Sigmoid colon (tissue), 6 donors: ENCODE measurements at regions not wholly inside any gene's neighbourhood (a gene's known extent, or its start where the extent isn't known, plus 50 kb on each side); places are given as distances from the start of the nearest gene placed in this dataset.

Experiments used
- DNase-seq: peaks from one replicate; pipeline ENCODE4 v3.0.0-alpha.2; 2019
- H3K27ac ChIP-seq, 4 donors: fragments of 200-600 bp; sonication (generic); one replicate each; pipeline ENCODE4 v1.5.1; 2016 to 2019; ENCODE audit warnings: mild to moderate bottlenecking in 1 of 4
- H3K27me3 ChIP-seq, 3 donors: fragments of 200-600 bp; sonication (generic); one replicate each; pipeline ENCODE4 v1.5.1; 2019; ENCODE audit warnings: mild to moderate bottlenecking in 1 of 3
- H3K36me3 ChIP-seq, 4 donors: fragments of 200-600 bp; sonication (generic); one replicate each; pipeline ENCODE4 v1.5.1; 2016 to 2019
- H3K4me1 ChIP-seq, 4 donors: fragments of 200-600 bp; sonication (generic); one replicate each; pipeline ENCODE4 v1.5.1; 2017 to 2019
- H3K4me3 ChIP-seq, 4 donors: fragments of 200-600 bp; sonication (generic); one replicate each; pipeline ENCODE4 v1.5.1; 2017 to 2019; ENCODE audit warnings: mild to moderate bottlenecking in 2 of 4, moderate library complexity in 1 of 4
- H3K9me3 ChIP-seq, 4 donors: fragments of 200-600 bp in 3 of 4; sonication (generic) in 3 of 4; one replicate each; pipeline versions ENCODE4 v1.5.1 to v1.6.1; 2013 to 2019
- EP300 ChIP-seq, 4 donors: sonication (generic); formaldehyde crosslinking; IDR thresholded peaks; one replicate each; pipeline ENCODE4 v1.6.1; 2017; ENCODE audit warnings: antibody characterized with exemption in 4 of 4
- POLR2A ChIP-seq, 2 donors: fragments of 450-650 bp; IDR thresholded peaks; one replicate each; pipeline ENCODE4 v1.6.1; 2016; ENCODE audit warnings: antibody characterized with exemption in 2 of 2, mild to moderate bottlenecking in 2 of 2, moderate library complexity in 2 of 2
- POLR2AphosphoS5 ChIP-seq, 4 donors: sonication (generic); formaldehyde crosslinking; IDR thresholded peaks; one replicate each; pipeline ENCODE4 v1.6.1; 2017; ENCODE audit warnings: antibody characterized with exemption in 4 of 4
- WGBS, 2 donors: extraction: QIAGEN DNeasy Blood & Tissue Kit; methylation state at CpG; one replicate each; pipeline ENCODE4 v1.1.7; 2013; 5-methylcytosine and 5-hydroxymethylcytosine counted together
- intact Hi-C: fragments of 100-400 bp; cut with DNase I; formaldehyde crosslinking; loops from one replicate; pipeline ENCODE4 v1.15.1; 2023
- TF ChIP-seq, protein P1 (sequence below), 4 experiments: fragments of 450-650 bp in 3 of 4; fragments of 200-600 bp in 1 of 4; IDR thresholded peaks; one replicate each; pipeline ENCODE4 v1.5.1; 2016 to 2019; ENCODE audit warnings: antibody characterized with exemption in 4 of 4, mild to moderate bottlenecking in 3 of 4, moderate library complexity in 2 of 4
- donor health status: healthy with polysubstance abuse.
- donor health status: healthy.

DNA sequence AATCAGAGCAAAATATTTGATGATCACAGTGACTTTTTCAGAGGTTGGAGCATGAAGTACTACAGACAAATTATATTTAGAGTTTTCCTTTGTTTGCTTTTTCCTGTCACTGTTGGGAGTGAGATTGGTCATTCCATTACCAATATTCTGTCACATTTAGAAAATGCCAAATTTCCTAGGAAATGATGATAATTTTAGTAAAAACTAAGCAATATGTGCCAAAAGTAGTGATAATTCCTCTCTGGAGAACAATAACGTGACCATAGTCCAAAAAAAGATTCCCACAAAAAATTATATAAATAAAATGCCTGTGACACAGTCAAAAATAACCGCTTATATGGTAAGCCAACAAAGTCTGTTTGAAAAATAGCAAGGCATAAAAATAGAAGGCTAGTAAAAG is 2719.4 kb downstream of the PCDH9 start:
- 74 to 75% methylated on average over 2 of the region's 2 CpGs for WGBS, 2 donors
- H3K27me3 ChIP-seq: no peaks in the 10 kb centered on the region
- intact Hi-C loops: no loop called here
- TF ChIP-seq, protein P1, sequence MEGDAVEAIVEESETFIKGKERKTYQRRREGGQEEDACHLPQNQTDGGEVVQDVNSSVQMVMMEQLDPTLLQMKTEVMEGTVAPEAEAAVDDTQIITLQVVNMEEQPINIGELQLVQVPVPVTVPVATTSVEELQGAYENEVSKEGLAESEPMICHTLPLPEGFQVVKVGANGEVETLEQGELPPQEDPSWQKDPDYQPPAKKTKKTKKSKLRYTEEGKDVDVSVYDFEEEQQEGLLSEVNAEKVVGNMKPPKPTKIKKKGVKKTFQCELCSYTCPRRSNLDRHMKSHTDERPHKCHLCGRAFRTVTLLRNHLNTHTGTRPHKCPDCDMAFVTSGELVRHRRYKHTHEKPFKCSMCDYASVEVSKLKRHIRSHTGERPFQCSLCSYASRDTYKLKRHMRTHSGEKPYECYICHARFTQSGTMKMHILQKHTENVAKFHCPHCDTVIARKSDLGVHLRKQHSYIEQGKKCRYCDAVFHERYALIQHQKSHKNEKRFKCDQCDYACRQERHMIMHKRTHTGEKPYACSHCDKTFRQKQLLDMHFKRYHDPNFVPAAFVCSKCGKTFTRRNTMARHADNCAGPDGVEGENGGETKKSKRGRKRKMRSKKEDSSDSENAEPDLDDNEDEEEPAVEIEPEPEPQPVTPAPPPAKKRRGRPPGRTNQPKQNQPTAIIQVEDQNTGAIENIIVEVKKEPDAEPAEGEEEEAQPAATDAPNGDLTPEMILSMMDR (IDR thresholded peaks at IDR 0.05): no peak
- TF ChIP-seq POLR2AphosphoS5 (IDR thresholded peaks at IDR 0.05) (no peak), POLR2A (IDR thresholded peaks at IDR 0.05) (no peak), EP300 (IDR thresholded peaks at IDR 0.05) (no peak)
- H3K27ac ChIP-seq: no peak overlapping the region
- H3K9me3 ChIP-seq: peaks cover 0 to 3% (median under 1%) of the 10 kb centered on the region in 4 donors
- no peaks in the 10 kb centered on the region for H3K36me3 ChIP-seq
- DNase-seq: no peak
- no peak overlapping the region for H3K4me3 ChIP-seq
- H3K4me1 ChIP-seq: no peaks in the 10 kb centered on the region

DNA sequence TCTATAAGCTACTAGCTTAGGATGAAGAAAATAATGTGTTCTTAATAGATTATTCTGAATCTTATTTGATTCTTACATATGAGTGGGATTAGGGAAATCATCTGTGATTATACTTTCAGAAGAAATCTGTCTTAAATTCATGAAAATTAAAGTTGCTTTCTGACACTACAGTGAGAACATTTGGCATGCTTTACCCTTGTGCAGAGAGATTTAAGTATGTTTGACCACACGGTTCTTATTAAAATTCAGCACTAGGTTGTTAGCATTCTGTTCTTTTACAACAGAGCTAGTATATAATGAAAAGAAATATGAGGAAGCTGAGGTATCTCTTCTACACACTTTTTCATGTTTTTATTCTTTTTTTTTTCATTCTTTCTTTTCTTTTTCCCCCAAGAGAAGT is 2723.9 kb downstream of the PCDH9 start:
- 56 to 84% methylated on average over 1 of the region's 1 CpG for WGBS, 2 donors
- Histone ChIP-seq H3K4me3 (no peak overlapping the region), H3K27ac (no peak overlapping the region), H3K27me3 (no peaks in the 10 kb centered on the region), H3K36me3 (no peaks in the 10 kb centered on the region), H3K4me1 (no peaks in the 10 kb centered on the region), H3K9me3 (peaks cover 0 to 4% (median 0%) of the 10 kb centered on the region in 4 donors)
- TF ChIP-seq, protein P1 (IDR thresholded peaks at IDR 0.05): no peak
- no peak for TF ChIP-seq POLR2A (IDR thresholded peaks at IDR 0.05)
- no peak for DNase-seq
- intact Hi-C loops: no loop called here

DNA sequence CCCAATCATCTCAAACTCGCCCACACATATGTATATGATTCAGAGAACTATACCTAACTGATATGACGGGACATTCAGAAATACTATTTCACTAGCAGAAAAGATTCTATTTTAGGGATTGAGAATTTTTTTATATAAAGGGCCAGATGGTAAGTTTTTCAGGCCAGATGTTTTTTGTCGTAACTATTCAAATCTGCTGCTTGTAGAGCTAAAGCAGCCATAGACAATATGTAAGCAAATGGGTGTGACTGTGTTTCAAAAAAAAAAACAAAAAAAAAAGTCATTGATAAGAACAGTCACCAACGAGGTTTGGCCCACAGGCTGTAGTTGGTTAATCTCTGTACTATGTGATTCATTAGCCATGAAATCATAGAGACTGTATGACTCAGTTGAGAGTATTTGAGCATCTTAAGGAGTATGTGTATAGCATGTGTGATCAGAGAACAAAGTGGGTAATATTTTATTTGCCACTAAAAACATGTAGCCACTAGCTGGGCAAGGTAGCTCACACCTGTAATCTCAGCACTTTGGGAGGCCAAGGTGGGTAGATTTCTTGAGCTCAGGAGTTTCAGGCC is 2724.7 kb downstream of the PCDH9 start:
- Histone ChIP-seq H3K27ac (no peak overlapping the region), H3K4me3 (no peak overlapping the region), H3K27me3 (no peaks in the 10 kb centered on the region), H3K9me3 (peaks cover 0 to 4% (median 0%) of the 10 kb centered on the region in 4 donors), H3K36me3 (no peaks in the 10 kb centered on the region), H3K4me1 (no peaks in the 10 kb centered on the region)
- 66 to 74% methylated on average over 4 of the region's 4 CpGs for WGBS, 2 donors
- no peak for TF ChIP-seq POLR2A (IDR thresholded peaks at IDR 0.05)
- TF ChIP-seq, protein P1 (IDR thresholded peaks at IDR 0.05): no peak
- TF ChIP-seq EP300 (IDR thresholded peaks at IDR 0.05): no peak
- no peak for TF ChIP-seq POLR2AphosphoS5 (IDR thresholded peaks at IDR 0.05)
- intact Hi-C loops: no loop called here
- DNase-seq: no peak

DNA sequence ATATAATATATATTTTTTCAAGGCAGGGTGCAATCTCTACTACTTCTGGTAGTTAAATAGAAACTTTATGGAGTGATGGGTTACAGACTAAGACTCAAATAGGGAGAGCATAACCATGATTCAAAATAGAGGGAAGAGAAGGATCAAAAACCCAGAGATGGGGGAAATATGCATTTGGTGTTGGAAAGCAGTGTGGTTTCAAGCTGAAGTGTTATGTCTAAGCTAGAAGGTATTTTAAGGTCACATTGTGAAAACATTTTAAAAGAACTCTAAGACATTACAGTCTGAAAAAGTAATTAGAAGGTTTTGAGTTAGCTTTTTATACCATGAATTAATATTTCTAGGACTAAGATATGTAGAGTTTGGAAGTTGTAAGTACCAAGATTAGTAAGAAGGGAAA is 2741.4 kb downstream of the PCDH9 start:
- TF ChIP-seq, protein P1 (IDR thresholded peaks at IDR 0.05): no peak
- no peak for TF ChIP-seq POLR2AphosphoS5 (IDR thresholded peaks at IDR 0.05)
- no peak for TF ChIP-seq EP300 (IDR thresholded peaks at IDR 0.05)
- no peak for TF ChIP-seq POLR2A (IDR thresholded peaks at IDR 0.05)
- no peak for DNase-seq
- intact Hi-C loops: no loop called here

DNA sequence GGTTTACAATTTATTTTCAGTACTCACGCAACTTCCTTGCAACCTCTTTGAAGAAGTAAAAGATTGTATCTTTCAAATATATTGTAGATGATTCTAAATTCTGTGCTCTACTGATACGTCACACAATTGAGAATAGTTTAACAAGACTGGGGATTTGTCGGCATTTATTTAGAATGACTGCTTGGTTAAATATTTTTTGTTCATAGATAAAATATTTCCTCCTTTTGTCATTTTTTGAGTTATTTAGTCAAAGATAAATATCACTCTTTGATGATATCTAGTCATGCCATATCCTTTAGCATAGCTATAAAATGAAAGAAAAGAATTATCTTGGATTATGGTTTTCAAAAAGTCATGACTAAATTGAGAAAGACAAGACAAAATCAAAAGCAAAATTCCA is 2747.8 kb downstream of the PCDH9 start:
- no peaks in the 10 kb centered on the region for H3K27me3 ChIP-seq
- DNase-seq: no peak
- 93 to 94% methylated on average over 3 of the region's 3 CpGs for WGBS, 2 donors
- no peaks in the 10 kb centered on the region for H3K36me3 ChIP-seq
- no peaks in the 10 kb centered on the region for H3K9me3 ChIP-seq
- no peak overlapping the region for H3K27ac ChIP-seq
- H3K4me3 ChIP-seq: no peak overlapping the region
- H3K4me1 ChIP-seq: no peaks in the 10 kb centered on the region
- intact Hi-C loops: no loop called here
- no peak for TF ChIP-seq POLR2A (IDR thresholded peaks at IDR 0.05)
- no peak for TF ChIP-seq EP300 (IDR thresholded peaks at IDR 0.05)

More for the DNA sequence above, 2741.4 kb downstream of the PCDH9 start:
- Histone ChIP-seq H3K9me3 (no peaks in the 10 kb centered on the region), H3K27ac (no peak overlapping the region), H3K36me3 (no peaks in the 10 kb centered on the region), H3K4me3 (no peak overlapping the region), H3K4me1 (no peaks in the 10 kb centered on the region), H3K27me3 (no peaks in the 10 kb centered on the region)
